ENCODE measurements at regions not wholly inside any gene's neighbourhood (a gene's known extent, or its start where the extent isn't known, plus 50 kb on each side); places are given as distances from the start of the nearest gene placed in this dataset.

- no peaks in the 10 kb centered on the region for H3K9me3 Mint-ChIP-seq
- ATAC-seq (no peak), DNase-seq (no peak)
- no peaks in the 10 kb centered on the region for H3K27me3 Mint-ChIP-seq (ENCODE audit: low read depth)
- H3K36me3 Mint-ChIP-seq (ENCODE audit: insufficient read depth): no peaks in the 10 kb centered on the region
- no peaks in the 10 kb centered on the region for H3K4me1 Mint-ChIP-seq (ENCODE audit: low read depth)
- H3K4me3 Mint-ChIP-seq: no peak overlapping the region
These were observed 426.4 kb upstream of the FAT3 start for GRCh38 chr11:91798240-91798639.

- no peak overlapping the region for H3K4me3 Mint-ChIP-seq
- no peaks in the 10 kb centered on the region for H3K36me3 Mint-ChIP-seq (ENCODE audit: insufficient read depth)
- no peaks in the 10 kb centered on the region for H3K9me3 Mint-ChIP-seq
- ATAC-seq (no peak), DNase-seq (no peak)
- H3K27me3 Mint-ChIP-seq (ENCODE audit: low read depth): no peaks in the 10 kb centered on the region
- no peaks in the 10 kb centered on the region for H3K4me1 Mint-ChIP-seq (ENCODE audit: low read depth)
These were observed 427.6 kb upstream of the FAT3 start for GRCh38 chr11:91796999-91797398.

GRCh38 chr11:91795139-91795887 lies 429.3 kb upstream of the FAT3 start:
- DNase-seq (no peak), ATAC-seq (no peak)
- Mint-ChIP-seq H3K4me3 (no peak overlapping the region), H3K27me3 (ENCODE audit: low read depth) (no peaks in the 10 kb centered on the region), H3K36me3 (ENCODE audit: insufficient read depth) (no peaks in the 10 kb centered on the region), H3K4me1 (ENCODE audit: low read depth) (no peaks in the 10 kb centered on the region), H3K9me3 (peaks cover 4% of the 10 kb centered on the region)

GRCh38 chr11:91794146-91794545 lies 430.5 kb upstream of the FAT3 start:
- no peak for DNase-seq
- Mint-ChIP-seq H3K36me3 (ENCODE audit: insufficient read depth) (no peaks in the 10 kb centered on the region), H3K4me3 (no peak overlapping the region), H3K4me1 (ENCODE audit: low read depth) (no peaks in the 10 kb centered on the region), H3K9me3 (peaks cover 4% of the 10 kb centered on the region), H3K27me3 (ENCODE audit: low read depth) (no peaks in the 10 kb centered on the region)
- no peak for ATAC-seq

GRCh38 chr11:91792779-91793262 lies 431.8 kb upstream of the FAT3 start:
- no peaks in the 10 kb centered on the region for H3K4me1 Mint-ChIP-seq (ENCODE audit: low read depth)
- DNase-seq: no peak
- H3K9me3 Mint-ChIP-seq: peaks cover 4% of the 10 kb centered on the region
- no peak overlapping the region for H3K4me3 Mint-ChIP-seq
- no peaks in the 10 kb centered on the region for H3K27me3 Mint-ChIP-seq (ENCODE audit: low read depth)
- no peak for ATAC-seq
- H3K36me3 Mint-ChIP-seq (ENCODE audit: insufficient read depth): no peaks in the 10 kb centered on the region

- Mint-ChIP-seq H3K4me1 (ENCODE audit: low read depth) (no peaks in the 10 kb centered on the region), H3K4me3 (no peak overlapping the region), H3K36me3 (ENCODE audit: insufficient read depth) (no peaks in the 10 kb centered on the region), H3K9me3 (peaks cover 8% of the 10 kb centered on the region), H3K27me3 (ENCODE audit: low read depth) (no peaks in the 10 kb centered on the region)
- ATAC-seq (no peak), DNase-seq (no peak)
These were observed 433.5 kb upstream of the FAT3 start for GRCh38 chr11:91791171-91791468.

GRCh38 chr11:91790346-91791170 lies 434.1 kb upstream of the FAT3 start:
- H3K4me1 Mint-ChIP-seq (ENCODE audit: low read depth): no peaks in the 10 kb centered on the region
- DNase-seq (no peak), ATAC-seq (no peak)
- H3K4me3 Mint-ChIP-seq: no peak overlapping the region
- H3K27me3 Mint-ChIP-seq (ENCODE audit: low read depth): no peaks in the 10 kb centered on the region
- peaks cover 9% of the 10 kb centered on the region for H3K9me3 Mint-ChIP-seq
- no peaks in the 10 kb centered on the region for H3K36me3 Mint-ChIP-seq (ENCODE audit: insufficient read depth)

DNA sequence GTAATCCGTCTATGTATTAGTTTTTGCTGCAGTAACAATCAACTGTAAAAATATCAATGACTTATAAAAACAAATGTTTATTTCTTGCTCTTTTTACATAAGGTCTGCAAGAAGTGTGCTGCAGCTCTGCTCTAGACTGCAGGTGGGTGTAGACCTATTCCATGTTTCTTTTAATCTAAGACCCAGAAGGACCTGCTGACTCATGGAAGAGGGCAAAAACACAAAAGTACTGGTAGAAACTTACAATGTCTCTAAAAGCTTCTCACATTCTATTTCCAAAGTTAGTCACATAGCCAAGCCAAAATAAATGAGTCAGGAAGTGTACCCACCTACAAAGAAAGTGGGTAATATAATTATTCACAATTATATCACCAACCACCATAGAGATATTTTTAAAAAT lies 435.9 kb upstream of the FAT3 start:
- no peak for ATAC-seq
- Mint-ChIP-seq H3K27me3 (ENCODE audit: low read depth) (no peaks in the 10 kb centered on the region), H3K4me3 (no peak overlapping the region), H3K9me3 (peaks cover 13% of the 10 kb centered on the region), H3K36me3 (ENCODE audit: insufficient read depth) (no peaks in the 10 kb centered on the region), H3K4me1 (ENCODE audit: low read depth) (no peaks in the 10 kb centered on the region)
- no peak for DNase-seq

DNA sequence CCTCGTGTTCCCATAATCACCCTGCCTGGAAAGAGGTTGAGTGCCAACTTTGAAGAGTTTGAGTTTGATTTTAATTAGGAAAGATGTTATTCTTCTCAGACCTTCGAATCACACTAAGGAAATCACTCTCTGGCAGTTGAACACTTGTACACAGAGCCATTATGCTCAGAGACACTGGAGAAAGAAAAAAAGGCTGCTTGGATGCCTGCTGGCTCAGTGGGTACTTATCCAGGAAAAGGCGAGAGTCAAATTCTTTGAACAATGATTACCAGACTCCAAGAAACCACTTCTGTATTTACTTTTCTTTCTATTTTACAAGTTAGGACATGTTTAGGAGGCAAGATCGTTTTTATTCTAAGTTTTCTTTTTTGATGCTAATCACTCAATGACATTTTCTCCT lies 438.5 kb upstream of the FAT3 start:
- Mint-ChIP-seq H3K27me3 (ENCODE audit: low read depth) (no peaks in the 10 kb centered on the region), H3K4me3 (no peak overlapping the region), H3K4me1 (ENCODE audit: low read depth) (no peaks in the 10 kb centered on the region), H3K9me3 (peaks cover 20% of the 10 kb centered on the region), H3K36me3 (ENCODE audit: insufficient read depth) (no peaks in the 10 kb centered on the region)
- no peak for ATAC-seq
- no peak for DNase-seq

GRCh38 chr11:91783173-91783572 lies 441.4 kb upstream of the FAT3 start:
- no peaks in the 10 kb centered on the region for H3K4me1 Mint-ChIP-seq (ENCODE audit: low read depth)
- H3K27me3 Mint-ChIP-seq (ENCODE audit: low read depth): no peaks in the 10 kb centered on the region
- no peak overlapping the region for H3K4me3 Mint-ChIP-seq
- DNase-seq (no peak), ATAC-seq (no peak)
- H3K36me3 Mint-ChIP-seq (ENCODE audit: insufficient read depth): no peaks in the 10 kb centered on the region
- peaks cover 16% of the 10 kb centered on the region for H3K9me3 Mint-ChIP-seq

- Mint-ChIP-seq H3K27me3 (ENCODE audit: low read depth) (no peaks in the 10 kb centered on the region), H3K9me3 (peaks cover 10% of the 10 kb centered on the region), H3K4me1 (ENCODE audit: low read depth) (no peaks in the 10 kb centered on the region), H3K4me3 (no peak overlapping the region), H3K36me3 (ENCODE audit: insufficient read depth) (no peaks in the 10 kb centered on the region)
- no peak for ATAC-seq
- no peak for DNase-seq
These were observed 445.9 kb upstream of the FAT3 start for GRCh38 chr11:91778758-91779157.

GRCh38 chr11:91776655-91777054 lies 448.0 kb upstream of the FAT3 start:
- ATAC-seq (no peak), DNase-seq (no peak)
- Mint-ChIP-seq H3K27me3 (ENCODE audit: low read depth) (no peaks in the 10 kb centered on the region), H3K9me3 (peaks cover 14% of the 10 kb centered on the region), H3K36me3 (ENCODE audit: insufficient read depth) (no peaks in the 10 kb centered on the region), H3K4me3 (no peak overlapping the region), H3K4me1 (ENCODE audit: low read depth) (no peaks in the 10 kb centered on the region)

DNA sequence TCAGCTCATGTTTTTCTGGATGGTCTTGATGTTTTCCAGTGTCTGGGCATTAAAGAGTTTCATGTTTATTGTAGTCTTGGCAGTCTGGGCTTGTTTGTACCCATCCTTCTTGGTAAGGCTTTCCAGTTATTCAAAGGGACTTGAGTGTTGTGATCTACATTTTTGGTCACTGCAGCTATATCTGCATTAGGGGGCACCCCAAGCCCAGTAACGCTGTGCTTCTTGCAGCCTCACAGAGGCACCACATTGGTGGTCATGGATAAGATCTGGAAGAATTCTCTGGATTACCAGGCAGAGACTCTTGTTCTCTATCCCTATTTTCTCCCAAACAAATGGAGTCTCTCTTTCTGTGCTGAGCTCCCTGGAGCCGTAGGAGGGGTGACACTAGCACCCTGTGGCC lies 451.5 kb upstream of the FAT3 start:
- DNase-seq (no peak), ATAC-seq (no peak)
- Mint-ChIP-seq H3K4me1 (ENCODE audit: low read depth) (no peaks in the 10 kb centered on the region), H3K9me3 (peaks cover 22% of the 10 kb centered on the region), H3K27me3 (ENCODE audit: low read depth) (no peaks in the 10 kb centered on the region), H3K36me3 (ENCODE audit: insufficient read depth) (no peaks in the 10 kb centered on the region), H3K4me3 (no peak overlapping the region)

GRCh38 chr11:91771961-91772360 lies 452.7 kb upstream of the FAT3 start:
- Mint-ChIP-seq H3K4me3 (no peak overlapping the region), H3K36me3 (ENCODE audit: insufficient read depth) (no peaks in the 10 kb centered on the region), H3K9me3 (peaks cover 22% of the 10 kb centered on the region), H3K4me1 (ENCODE audit: low read depth) (no peaks in the 10 kb centered on the region), H3K27me3 (ENCODE audit: low read depth) (no peaks in the 10 kb centered on the region)
- ATAC-seq (no peak), DNase-seq (no peak)

GRCh38 chr11:91768783-91769182 lies 455.8 kb upstream of the FAT3 start:
- Mint-ChIP-seq H3K4me1 (ENCODE audit: low read depth) (no peaks in the 10 kb centered on the region), H3K27me3 (ENCODE audit: low read depth) (no peaks in the 10 kb centered on the region), H3K36me3 (ENCODE audit: insufficient read depth) (no peaks in the 10 kb centered on the region), H3K4me3 (no peak overlapping the region), H3K9me3 (peaks cover 19% of the 10 kb centered on the region)
- DNase-seq (no peak), ATAC-seq (no peak)

Measured in activated T-cell treated with anti-CD3 and anti-CD28 coated beads, Interleukin-2, amount 50 U/mL, for 4 hours (primary cell).